ENCODE measurements at regions not wholly inside any gene's neighbourhood (a gene's known extent, or its start where the extent isn't known, plus 50 kb on each side); places are given as distances from the start of the nearest gene placed in this dataset.

GRCh38 chr2:64391940-64392339 is 62.0 kb upstream of the LGALSL start:
- no peaks in the 10 kb centered on the region for H3K36me3 ChIP-seq (ENCODE audit: low read depth, missing control alignments)
- 68 to 75% methylated on average over 1 of the region's 1 CpG for WGBS, 2 donors
- no peaks in the 10 kb centered on the region for H3K9me3 ChIP-seq
- intact Hi-C loops (cut with DNase I; ENCODE audit: low total_unique reads), result no loop called here
- no peak overlapping the region for H3K4me3 ChIP-seq
- H3K27ac ChIP-seq, result no peak overlapping the region
- DNase-seq, result no peak
- TF ChIP-seq, protein P1, sequence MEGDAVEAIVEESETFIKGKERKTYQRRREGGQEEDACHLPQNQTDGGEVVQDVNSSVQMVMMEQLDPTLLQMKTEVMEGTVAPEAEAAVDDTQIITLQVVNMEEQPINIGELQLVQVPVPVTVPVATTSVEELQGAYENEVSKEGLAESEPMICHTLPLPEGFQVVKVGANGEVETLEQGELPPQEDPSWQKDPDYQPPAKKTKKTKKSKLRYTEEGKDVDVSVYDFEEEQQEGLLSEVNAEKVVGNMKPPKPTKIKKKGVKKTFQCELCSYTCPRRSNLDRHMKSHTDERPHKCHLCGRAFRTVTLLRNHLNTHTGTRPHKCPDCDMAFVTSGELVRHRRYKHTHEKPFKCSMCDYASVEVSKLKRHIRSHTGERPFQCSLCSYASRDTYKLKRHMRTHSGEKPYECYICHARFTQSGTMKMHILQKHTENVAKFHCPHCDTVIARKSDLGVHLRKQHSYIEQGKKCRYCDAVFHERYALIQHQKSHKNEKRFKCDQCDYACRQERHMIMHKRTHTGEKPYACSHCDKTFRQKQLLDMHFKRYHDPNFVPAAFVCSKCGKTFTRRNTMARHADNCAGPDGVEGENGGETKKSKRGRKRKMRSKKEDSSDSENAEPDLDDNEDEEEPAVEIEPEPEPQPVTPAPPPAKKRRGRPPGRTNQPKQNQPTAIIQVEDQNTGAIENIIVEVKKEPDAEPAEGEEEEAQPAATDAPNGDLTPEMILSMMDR (IDR thresholded peaks at IDR 0.05), result no peak
- TF ChIP-seq POLR2A (IDR thresholded peaks at IDR 0.05), result no peak
- no peaks in the 10 kb centered on the region for H3K27me3 ChIP-seq
- no peaks in the 10 kb centered on the region for H3K4me1 ChIP-seq

DNA sequence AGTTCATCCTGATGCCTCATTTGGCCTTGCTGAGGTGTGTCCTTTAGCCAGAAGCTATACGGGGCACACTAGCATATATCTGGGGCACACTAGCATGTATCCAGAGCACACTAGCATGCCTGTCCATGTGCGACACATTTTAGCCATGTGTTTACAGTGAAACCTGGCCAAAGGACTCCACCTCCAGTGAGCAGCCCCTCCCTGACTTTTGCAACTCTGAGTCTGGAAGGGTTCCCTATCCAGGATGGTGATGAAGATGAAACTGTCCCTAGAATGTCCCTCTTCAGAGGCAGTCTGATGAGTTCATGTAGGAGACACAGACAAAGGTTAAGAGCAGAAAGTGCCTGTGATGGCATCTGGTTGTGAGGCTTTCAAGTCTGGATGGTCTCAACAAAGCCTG is 61.4 kb upstream of the LGALSL start:
- no peaks in the 10 kb centered on the region for H3K9me3 ChIP-seq
- no peak overlapping the region for H3K4me3 ChIP-seq
- intact Hi-C loops (cut with DNase I; ENCODE audit: low total_unique reads), result no loop called here
- no peaks in the 10 kb centered on the region for H3K4me1 ChIP-seq
- H3K36me3 ChIP-seq (ENCODE audit: low read depth, missing control alignments), result no peaks in the 10 kb centered on the region
- WGBS, 2 donors, result 92 to 100% methylated on average over 2 of the region's 2 CpGs
- H3K27ac ChIP-seq, result no peak overlapping the region
- TF ChIP-seq POLR2A (IDR thresholded peaks at IDR 0.05), result no peak
- TF ChIP-seq, protein P1 (IDR thresholded peaks at IDR 0.05), result no peak
- DNase-seq, result no peak
- H3K27me3 ChIP-seq, result no peaks in the 10 kb centered on the region

- intact Hi-C loops (cut with DNase I; ENCODE audit: low total_unique reads), result no loop called here
- no peaks in the 10 kb centered on the region for H3K9me3 ChIP-seq
- H3K36me3 ChIP-seq (ENCODE audit: low read depth, missing control alignments), result no peaks in the 10 kb centered on the region
- H3K4me1 ChIP-seq, result no peaks in the 10 kb centered on the region
- no peak overlapping the region for H3K4me3 ChIP-seq
- H3K27ac ChIP-seq, result no peak overlapping the region
- WGBS, 2 donors, result 94 to 97% methylated on average over 3 of the region's 3 CpGs
- no peaks in the 10 kb centered on the region for H3K27me3 ChIP-seq
- no peak for TF ChIP-seq POLR2A (IDR thresholded peaks at IDR 0.05)
- TF ChIP-seq, protein P1 (IDR thresholded peaks at IDR 0.05), result no peak
- DNase-seq, result no peak
Measured at GRCh38 chr2:64393383-64394010, 60.5 kb upstream of the LGALSL start.

DNA sequence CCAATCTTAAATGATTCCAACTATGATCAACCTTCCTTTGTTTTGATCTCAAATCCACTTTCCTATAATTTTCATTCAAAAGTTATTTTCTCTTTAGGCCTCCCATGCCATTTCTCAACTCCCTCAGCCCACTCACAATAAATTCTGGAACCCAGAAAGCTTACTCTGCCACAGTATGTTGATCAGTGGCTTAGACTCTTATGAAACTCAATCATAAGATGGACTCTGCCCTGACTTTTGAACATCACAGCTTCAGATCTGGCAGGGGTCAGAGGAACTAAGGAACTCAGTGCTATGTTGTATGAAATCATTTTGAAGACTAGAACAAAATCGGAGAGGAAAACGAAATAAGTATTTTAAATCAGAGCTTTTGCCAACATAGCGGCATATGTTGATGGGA is 59.8 kb upstream of the LGALSL start:
- no peaks in the 10 kb centered on the region for H3K9me3 ChIP-seq
- TF ChIP-seq POLR2A (IDR thresholded peaks at IDR 0.05), result no peak
- TF ChIP-seq, protein P1 (IDR thresholded peaks at IDR 0.05), result no peak
- intact Hi-C loops (cut with DNase I; ENCODE audit: low total_unique reads), result no loop called here
- no peak overlapping the region for H3K4me3 ChIP-seq
- WGBS, 2 donors, result 92 to 99% methylated on average over 3 of the region's 3 CpGs
- no peaks in the 10 kb centered on the region for H3K4me1 ChIP-seq
- no peak overlapping the region for H3K27ac ChIP-seq
- no peaks in the 10 kb centered on the region for H3K27me3 ChIP-seq
- no peaks in the 10 kb centered on the region for H3K36me3 ChIP-seq (ENCODE audit: low read depth, missing control alignments)
- no peak for DNase-seq

DNA sequence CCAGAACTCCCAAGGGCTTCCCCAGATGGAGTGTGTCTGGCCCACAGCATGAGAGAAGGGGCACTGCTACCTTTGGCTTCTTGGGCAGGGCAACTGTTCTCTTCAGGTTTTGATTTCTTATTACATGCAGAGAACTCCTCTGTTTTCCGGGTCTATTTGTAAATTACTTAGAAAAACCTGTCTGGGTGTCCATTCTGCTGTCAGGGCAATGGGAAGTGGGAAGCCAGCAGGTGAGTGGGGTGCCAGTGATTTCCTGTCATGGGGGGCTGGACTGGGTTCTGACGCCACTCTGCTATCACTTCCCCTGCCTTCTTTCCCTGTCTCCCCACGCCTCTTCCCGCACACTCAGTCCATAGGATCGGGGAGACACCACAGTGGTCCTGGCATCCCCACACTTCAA is 58.0 kb upstream of the LGALSL start:
- H3K27ac ChIP-seq, result no peak overlapping the region
- no peaks in the 10 kb centered on the region for H3K9me3 ChIP-seq
- H3K36me3 ChIP-seq (ENCODE audit: low read depth, missing control alignments), result no peaks in the 10 kb centered on the region
- DNase-seq, result no peak
- WGBS, 2 donors, result 91 to 95% methylated on average over 5 of the region's 5 CpGs
- H3K27me3 ChIP-seq, result no peaks in the 10 kb centered on the region
- TF ChIP-seq, protein P1 (IDR thresholded peaks at IDR 0.05), result no peak
- no peak for TF ChIP-seq POLR2A (IDR thresholded peaks at IDR 0.05)
- H3K4me3 ChIP-seq, result no peak overlapping the region
- no peaks in the 10 kb centered on the region for H3K4me1 ChIP-seq
- intact Hi-C loops (cut with DNase I; ENCODE audit: low total_unique reads), result no loop called here
